Thoracic aorta (tissue), 2 donors: ENCODE measurements at regions not wholly inside any gene's neighbourhood (a gene's known extent, or its start where the extent isn't known, plus 50 kb on each side); places are given as distances from the start of the nearest gene placed in this dataset.

Experiments
- ATAC-seq: fragments of 150-250 bp; one replicate; pipeline ENCODE4 v1.8.0; 2017; ENCODE audit warnings: low read depth; ENCODE audit not compliant: insufficient number of reproducible peaks, low FRiP score
- DNase-seq: peaks from one replicate; pipeline ENCODE4 v3.0.0-alpha.2; 2020; ENCODE audit warnings: low spot score
- H3K27ac ChIP-seq, 2 donors: fragments of 200-600 bp; sonication (generic); 1 replicate in 1 of 2; 2 replicates in 1 of 2; pipeline ENCODE4 v1.5.1; 2016; ENCODE audit warnings: mild to moderate bottlenecking in 2 of 2, moderate library complexity in 2 of 2
- H3K27me3 ChIP-seq: fragments of 200-600 bp; sonication (generic); replicated peaks from 2 replicates; pipeline ENCODE4 v1.6.0; 2016; ENCODE audit warnings: mild to moderate bottlenecking; ENCODE audit not compliant: insufficient read depth
- H3K36me3 ChIP-seq: fragments of 200-600 bp; sonication (generic); one replicate; pipeline ENCODE4 v1.5.1; 2016
- H3K4me1 ChIP-seq, 2 donors: fragments of 200-600 bp; sonication (generic); 1 replicate in 1 of 2; 2 replicates in 1 of 2; pipeline versions ENCODE4 v1.5.1 to v1.6.0; 2016; ENCODE audit warnings: low read depth in 2 of 2, mild to moderate bottlenecking in 1 of 2; ENCODE audit not compliant: control insufficient read depth in 1 of 2
- H3K4me3 ChIP-seq: fragments of 200-600 bp; sonication (generic); 2 replicates; pipeline ENCODE4 v1.5.1; 2016; ENCODE audit warnings: mild to moderate bottlenecking
- H3K9me3 ChIP-seq: fragments of 200-600 bp; sonication (generic); 2 replicates; pipeline ENCODE4 v1.5.1; 2016
- CTCF ChIP-seq: fragments of 200-600 bp; sonication (generic); IDR thresholded peaks from one replicate; pipeline ENCODE4 v1.5.1; 2019; ENCODE audit warnings: antibody characterized with exemption

GRCh38 chr9:15080401-15080800 lies 170.2 kb upstream of the FREM1 start:
- no peak for TF ChIP-seq CTCF
- no peaks in the 10 kb centered on the region for H3K27me3 ChIP-seq
- H3K4me3 ChIP-seq, result no peak overlapping the region
- H3K9me3 ChIP-seq, result no peaks in the 10 kb centered on the region
- ATAC-seq, result no peak
- no peak overlapping the region for H3K27ac ChIP-seq
- no peak for DNase-seq
- H3K4me1 ChIP-seq, result no peaks in the 10 kb centered on the region
- H3K36me3 ChIP-seq, result no peaks in the 10 kb centered on the region

DNA sequence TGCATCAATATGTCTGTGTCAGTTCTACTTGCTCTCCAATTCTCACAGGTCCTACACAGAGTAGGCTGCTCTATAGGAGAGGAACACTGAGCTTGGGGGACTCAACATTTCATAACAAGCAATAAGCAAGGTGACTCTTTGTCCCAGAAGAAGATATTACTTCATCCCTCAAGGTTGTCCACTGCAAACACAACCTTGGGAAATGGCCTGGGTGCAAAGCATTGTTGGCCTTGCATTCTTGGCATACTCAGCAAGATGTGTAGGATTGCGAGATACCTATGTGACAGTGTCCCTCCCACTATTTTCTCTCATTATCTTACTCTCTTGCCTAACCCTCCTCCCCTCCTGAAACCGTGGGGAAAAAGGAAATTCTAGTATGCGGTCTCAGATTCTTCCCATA lies 169.8 kb upstream of the FREM1 start:
- Histone ChIP-seq H3K4me1 (no peaks in the 10 kb centered on the region), H3K4me3 (no peak overlapping the region), H3K27ac (no peak overlapping the region), H3K36me3 (no peaks in the 10 kb centered on the region), H3K9me3 (no peaks in the 10 kb centered on the region), H3K27me3 (no peaks in the 10 kb centered on the region)
- no peak for DNase-seq
- no peak for ATAC-seq
- no peak for TF ChIP-seq CTCF

GRCh38 chr9:15077946-15078729 lies 167.9 kb upstream of the FREM1 start:
- no peak for DNase-seq
- ATAC-seq, result no peak
- Histone ChIP-seq H3K4me3 (no peak overlapping the region), H3K27me3 (no peaks in the 10 kb centered on the region), H3K9me3 (no peaks in the 10 kb centered on the region), H3K36me3 (no peaks in the 10 kb centered on the region), H3K27ac (no peak overlapping the region), H3K4me1 (no peaks in the 10 kb centered on the region)
- no peak for TF ChIP-seq CTCF

GRCh38 chr9:15073620-15074019 lies 163.4 kb upstream of the FREM1 start:
- no peak for TF ChIP-seq CTCF
- no peak for DNase-seq
- no peak overlapping the region for H3K27ac ChIP-seq
- no peaks in the 10 kb centered on the region for H3K27me3 ChIP-seq
- no peaks in the 10 kb centered on the region for H3K36me3 ChIP-seq
- ATAC-seq, result no peak
- H3K4me3 ChIP-seq, result no peak overlapping the region
- H3K9me3 ChIP-seq, result no peaks in the 10 kb centered on the region
- H3K4me1 ChIP-seq, result no peaks in the 10 kb centered on the region

DNA sequence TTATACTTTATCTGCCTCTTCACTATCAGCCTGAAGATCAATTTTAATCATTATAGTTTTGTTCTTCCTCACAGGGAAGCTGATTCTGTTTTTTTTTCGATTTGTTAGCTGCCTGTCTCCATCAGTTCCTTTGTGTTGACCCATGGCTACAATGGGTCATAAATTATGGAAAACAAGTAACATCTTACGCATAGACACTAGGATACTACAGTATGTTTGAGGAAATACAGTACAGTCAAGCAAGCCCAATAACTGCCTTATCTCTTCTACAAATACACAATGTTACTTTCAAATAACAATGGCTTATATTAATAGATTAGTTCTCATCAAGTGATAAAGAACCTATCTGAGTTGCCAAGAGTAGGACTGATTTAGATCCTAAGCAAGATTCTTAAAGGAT lies 160.5 kb upstream of the FREM1 start:
- no peaks in the 10 kb centered on the region for H3K9me3 ChIP-seq
- no peak overlapping the region for H3K4me3 ChIP-seq
- ATAC-seq, result no peak
- H3K27ac ChIP-seq, result no peak overlapping the region
- H3K4me1 ChIP-seq, result no peaks in the 10 kb centered on the region
- no peak for DNase-seq
- H3K27me3 ChIP-seq, result no peaks in the 10 kb centered on the region
- no peaks in the 10 kb centered on the region for H3K36me3 ChIP-seq
- no peak for TF ChIP-seq CTCF
